ENCODE measurements at regions not wholly inside any gene's neighbourhood (a gene's known extent, or its start where the extent isn't known, plus 50 kb on each side); places are given as distances from the start of the nearest gene placed in this dataset.

DNA sequence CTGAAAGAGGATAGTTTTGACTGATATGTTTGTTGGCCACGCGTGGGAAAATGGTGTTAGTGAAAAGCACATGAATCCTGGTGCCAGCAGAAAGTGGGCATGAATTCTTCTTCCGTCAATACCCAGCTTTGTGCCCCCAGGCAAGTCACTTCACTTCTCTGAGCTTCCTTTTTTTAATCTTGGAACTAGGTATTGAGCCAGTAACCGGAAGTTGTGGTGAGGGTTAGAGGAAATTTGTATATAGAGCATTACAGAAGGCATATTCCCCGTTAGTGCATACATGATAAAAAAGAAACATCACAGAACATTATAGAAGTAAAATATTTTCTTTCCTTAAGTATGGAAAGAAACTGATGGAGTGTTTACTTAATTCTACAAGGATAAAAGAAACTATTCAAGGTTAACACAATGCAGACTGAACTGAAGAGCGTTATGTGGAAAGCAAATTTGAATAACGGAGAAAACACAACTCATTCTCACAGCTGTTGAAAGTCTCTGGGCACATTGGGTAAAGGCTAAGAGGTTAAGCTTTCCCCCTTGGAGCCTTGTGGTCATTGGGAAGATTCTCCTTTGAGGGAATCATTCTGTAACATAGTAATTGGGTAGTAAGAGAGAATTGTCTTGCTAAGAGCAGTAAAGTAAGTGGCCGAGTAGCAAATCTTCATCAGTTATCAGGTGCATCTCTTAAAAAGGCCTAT lies 223.1 kb downstream of the BCAS1 start:
- peaks cover 14% of the 10 kb centered on the region for H3K4me1 Mint-ChIP-seq (ENCODE audit: unreplicated experiment)
- no peak overlapping the region for H3K27ac Mint-ChIP-seq
- H3K4me3 Mint-ChIP-seq = no peak overlapping the region
- no peak for DNase-seq (ENCODE audit: extremely low spot score, unreplicated experiment)
- no peaks in the 10 kb centered on the region for H3K36me3 Mint-ChIP-seq
- TF ChIP-seq, protein P1, sequence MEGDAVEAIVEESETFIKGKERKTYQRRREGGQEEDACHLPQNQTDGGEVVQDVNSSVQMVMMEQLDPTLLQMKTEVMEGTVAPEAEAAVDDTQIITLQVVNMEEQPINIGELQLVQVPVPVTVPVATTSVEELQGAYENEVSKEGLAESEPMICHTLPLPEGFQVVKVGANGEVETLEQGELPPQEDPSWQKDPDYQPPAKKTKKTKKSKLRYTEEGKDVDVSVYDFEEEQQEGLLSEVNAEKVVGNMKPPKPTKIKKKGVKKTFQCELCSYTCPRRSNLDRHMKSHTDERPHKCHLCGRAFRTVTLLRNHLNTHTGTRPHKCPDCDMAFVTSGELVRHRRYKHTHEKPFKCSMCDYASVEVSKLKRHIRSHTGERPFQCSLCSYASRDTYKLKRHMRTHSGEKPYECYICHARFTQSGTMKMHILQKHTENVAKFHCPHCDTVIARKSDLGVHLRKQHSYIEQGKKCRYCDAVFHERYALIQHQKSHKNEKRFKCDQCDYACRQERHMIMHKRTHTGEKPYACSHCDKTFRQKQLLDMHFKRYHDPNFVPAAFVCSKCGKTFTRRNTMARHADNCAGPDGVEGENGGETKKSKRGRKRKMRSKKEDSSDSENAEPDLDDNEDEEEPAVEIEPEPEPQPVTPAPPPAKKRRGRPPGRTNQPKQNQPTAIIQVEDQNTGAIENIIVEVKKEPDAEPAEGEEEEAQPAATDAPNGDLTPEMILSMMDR (conservative IDR thresholded peaks at IDR 0.05) = no peak
- no peaks in the 10 kb centered on the region for H3K27me3 Mint-ChIP-seq
- no peaks in the 10 kb centered on the region for H3K9me3 Mint-ChIP-seq

DNA sequence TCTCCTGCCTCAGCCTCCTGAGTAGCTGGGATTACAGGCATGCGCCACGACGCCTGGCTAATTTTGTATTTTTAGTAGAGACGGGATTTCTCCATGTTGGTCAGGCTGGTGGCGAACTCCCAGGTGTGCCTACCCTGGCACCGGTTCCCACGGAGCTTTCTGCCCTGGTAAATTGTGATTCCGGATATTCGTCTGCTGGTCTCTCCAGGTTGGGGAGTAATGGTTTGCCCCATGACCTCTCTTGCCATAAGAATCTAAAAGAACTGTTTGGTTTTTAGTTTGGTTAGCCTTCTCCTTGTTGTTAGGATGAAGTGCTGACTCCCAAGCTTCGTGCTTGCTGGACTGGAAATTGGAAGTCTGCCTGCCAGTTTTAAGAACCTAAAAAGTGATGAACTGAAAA lies 223.8 kb downstream of the BCAS1 start:
- no peak overlapping the region for H3K4me3 Mint-ChIP-seq
- H3K4me1 Mint-ChIP-seq (ENCODE audit: unreplicated experiment) = peaks cover 8% of the 10 kb centered on the region
- no peaks in the 10 kb centered on the region for H3K27me3 Mint-ChIP-seq
- no peak overlapping the region for H3K27ac Mint-ChIP-seq
- DNase-seq (ENCODE audit: extremely low spot score, unreplicated experiment) = no peak
- no peaks in the 10 kb centered on the region for H3K9me3 Mint-ChIP-seq
- H3K36me3 Mint-ChIP-seq = no peaks in the 10 kb centered on the region
- TF ChIP-seq, protein P1 (conservative IDR thresholded peaks at IDR 0.05) = no peak

DNA sequence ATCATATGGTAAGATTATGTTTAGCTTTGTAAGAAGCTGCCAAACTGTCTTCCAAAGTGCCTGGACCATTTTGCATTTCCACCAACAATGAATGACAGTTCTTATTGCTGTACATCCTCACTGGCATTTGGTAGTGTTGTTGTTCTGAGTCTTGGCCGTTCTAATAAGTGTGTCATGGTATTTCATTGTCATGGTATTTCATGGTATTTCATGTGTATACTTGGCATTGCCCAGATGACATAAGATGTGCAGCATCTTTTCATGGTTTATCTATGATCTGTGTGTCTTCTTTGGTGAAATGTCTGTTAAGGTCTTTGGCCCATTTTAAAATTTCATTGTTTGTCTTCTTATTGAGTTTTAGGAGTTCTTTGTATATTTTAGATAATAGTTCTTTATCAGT lies 224.4 kb downstream of the BCAS1 start:
- Mint-ChIP-seq H3K27me3 (no peaks in the 10 kb centered on the region), H3K36me3 (no peaks in the 10 kb centered on the region), H3K27ac (no peak overlapping the region), H3K4me1 (ENCODE audit: unreplicated experiment) (peaks cover 6% of the 10 kb centered on the region), H3K4me3 (no peak overlapping the region), H3K9me3 (no peaks in the 10 kb centered on the region)
- TF ChIP-seq, protein P1 (conservative IDR thresholded peaks at IDR 0.05) = no peak
- no peak for DNase-seq (ENCODE audit: extremely low spot score, unreplicated experiment)

DNA sequence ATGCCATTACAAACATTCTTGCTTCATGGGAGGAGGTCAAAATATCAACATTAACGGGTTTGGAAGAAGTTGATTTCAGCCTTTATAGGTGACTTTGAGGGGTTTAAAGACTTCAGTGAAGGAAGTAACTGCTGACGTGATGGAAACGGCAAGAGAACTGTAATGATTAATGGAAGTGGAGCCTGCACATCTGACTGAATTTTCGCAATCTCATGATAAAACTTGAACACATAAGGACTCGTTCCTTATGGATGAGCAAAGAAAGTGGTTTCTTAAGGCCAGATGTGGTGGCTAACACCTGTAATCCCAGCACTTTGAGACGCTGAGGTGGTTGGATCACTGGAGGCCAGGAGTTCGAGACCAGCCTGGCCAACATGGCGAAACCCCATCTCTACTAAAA lies 226.1 kb downstream of the BCAS1 start:
- Mint-ChIP-seq H3K4me3 (no peak overlapping the region), H3K27ac (no peak overlapping the region), H3K4me1 (ENCODE audit: unreplicated experiment) (peaks cover 6% of the 10 kb centered on the region), H3K9me3 (no peaks in the 10 kb centered on the region), H3K27me3 (no peaks in the 10 kb centered on the region), H3K36me3 (no peaks in the 10 kb centered on the region)
- TF ChIP-seq, protein P1 (conservative IDR thresholded peaks at IDR 0.05) = no peak
- no peak for DNase-seq (ENCODE audit: extremely low spot score, unreplicated experiment)

DNA sequence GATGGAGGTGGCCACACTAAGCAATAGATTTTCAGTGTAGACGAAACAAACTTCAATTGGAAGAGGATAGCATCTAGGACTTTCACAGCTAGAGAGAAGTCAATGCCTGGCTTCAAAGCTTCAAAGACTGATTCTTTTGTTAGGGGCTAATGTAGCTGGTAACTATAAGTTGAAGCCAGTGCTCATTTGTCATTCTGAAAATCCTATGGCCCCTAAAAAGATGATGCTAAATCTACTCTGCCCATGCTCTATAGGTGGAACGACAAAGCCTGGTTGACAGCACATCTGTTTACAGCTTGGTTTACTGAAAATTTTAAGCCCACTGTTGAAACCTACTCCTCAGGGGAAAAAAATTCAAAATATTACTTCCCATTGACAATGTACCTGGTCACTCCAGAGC lies 226.7 kb downstream of the BCAS1 start:
- Mint-ChIP-seq H3K9me3 (no peaks in the 10 kb centered on the region), H3K36me3 (no peaks in the 10 kb centered on the region), H3K27ac (no peak overlapping the region), H3K27me3 (no peaks in the 10 kb centered on the region), H3K4me1 (ENCODE audit: unreplicated experiment) (peaks cover 6% of the 10 kb centered on the region), H3K4me3 (no peak overlapping the region)
- no peak for DNase-seq (ENCODE audit: extremely low spot score, unreplicated experiment)
- TF ChIP-seq, protein P1 (conservative IDR thresholded peaks at IDR 0.05) = no peak
